C4-2B (cell line): ENCODE measurements at regions not wholly inside any gene's neighbourhood (a gene's known extent, or its start where the extent isn't known, plus 50 kb on each side); places are given as distances from the start of the nearest gene placed in this dataset.

Experiments used
- ZFX ChIP-seq: fragments of 450-650 bp; IDR thresholded peaks from 2 replicates; pipeline ENCODE4 v1.6.1; 2017
- TF ChIP-seq, protein P1 (sequence below): fragments of 450-650 bp; conservative IDR thresholded peaks from 2 replicates; pipeline ENCODE4 v1.5.1; 2017; ENCODE audit warnings: mild to moderate bottlenecking

DNA sequence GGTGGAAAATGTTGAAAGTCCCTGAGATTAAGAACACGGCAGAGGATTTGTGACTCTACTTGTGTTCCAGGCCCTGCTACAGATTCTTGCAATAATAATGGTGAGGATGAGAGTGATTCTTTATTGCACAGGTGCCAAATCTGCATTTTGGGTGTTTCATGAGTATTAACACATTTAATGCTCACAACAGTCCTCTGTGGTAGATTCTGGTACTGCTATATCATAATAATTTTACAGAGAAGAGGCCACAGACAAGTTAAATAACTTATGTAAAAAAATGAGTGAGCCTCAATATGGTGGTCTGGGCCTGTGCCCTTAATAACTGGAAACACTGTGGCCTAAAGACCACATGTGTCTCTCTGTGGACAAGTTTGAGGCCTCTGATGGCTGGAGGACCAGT lies 124.3 kb downstream of the C4orf33 start:
- TF ChIP-seq, protein P1, sequence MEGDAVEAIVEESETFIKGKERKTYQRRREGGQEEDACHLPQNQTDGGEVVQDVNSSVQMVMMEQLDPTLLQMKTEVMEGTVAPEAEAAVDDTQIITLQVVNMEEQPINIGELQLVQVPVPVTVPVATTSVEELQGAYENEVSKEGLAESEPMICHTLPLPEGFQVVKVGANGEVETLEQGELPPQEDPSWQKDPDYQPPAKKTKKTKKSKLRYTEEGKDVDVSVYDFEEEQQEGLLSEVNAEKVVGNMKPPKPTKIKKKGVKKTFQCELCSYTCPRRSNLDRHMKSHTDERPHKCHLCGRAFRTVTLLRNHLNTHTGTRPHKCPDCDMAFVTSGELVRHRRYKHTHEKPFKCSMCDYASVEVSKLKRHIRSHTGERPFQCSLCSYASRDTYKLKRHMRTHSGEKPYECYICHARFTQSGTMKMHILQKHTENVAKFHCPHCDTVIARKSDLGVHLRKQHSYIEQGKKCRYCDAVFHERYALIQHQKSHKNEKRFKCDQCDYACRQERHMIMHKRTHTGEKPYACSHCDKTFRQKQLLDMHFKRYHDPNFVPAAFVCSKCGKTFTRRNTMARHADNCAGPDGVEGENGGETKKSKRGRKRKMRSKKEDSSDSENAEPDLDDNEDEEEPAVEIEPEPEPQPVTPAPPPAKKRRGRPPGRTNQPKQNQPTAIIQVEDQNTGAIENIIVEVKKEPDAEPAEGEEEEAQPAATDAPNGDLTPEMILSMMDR: no peak; the same call in 1 of the 2 replicates
- no peak for TF ChIP-seq ZFX
